ENCODE measurements at regions not wholly inside any gene's neighbourhood (a gene's known extent, or its start where the extent isn't known, plus 50 kb on each side); places are given as distances from the start of the nearest gene placed in this dataset.

- H3K27ac Mint-ChIP-seq = peak overlapping the region; percentile 58 to 93 (median 86)
- intact Hi-C loops (cut with micrococcal nuclease) = no loop called here
- H3K9me3 Mint-ChIP-seq = peaks cover 0 to 16% (median 4%) of the 10 kb centered on the region in 7 donors
- H3K4me1 Mint-ChIP-seq = peaks cover 16% of the 10 kb centered on the region
- H3K27me3 Mint-ChIP-seq (ENCODE audit: low read depth in 3 of 3) = peaks cover 0 to 5% (median 3%) of the 10 kb centered on the region in 3 donors
- TF ChIP-seq, protein P1, sequence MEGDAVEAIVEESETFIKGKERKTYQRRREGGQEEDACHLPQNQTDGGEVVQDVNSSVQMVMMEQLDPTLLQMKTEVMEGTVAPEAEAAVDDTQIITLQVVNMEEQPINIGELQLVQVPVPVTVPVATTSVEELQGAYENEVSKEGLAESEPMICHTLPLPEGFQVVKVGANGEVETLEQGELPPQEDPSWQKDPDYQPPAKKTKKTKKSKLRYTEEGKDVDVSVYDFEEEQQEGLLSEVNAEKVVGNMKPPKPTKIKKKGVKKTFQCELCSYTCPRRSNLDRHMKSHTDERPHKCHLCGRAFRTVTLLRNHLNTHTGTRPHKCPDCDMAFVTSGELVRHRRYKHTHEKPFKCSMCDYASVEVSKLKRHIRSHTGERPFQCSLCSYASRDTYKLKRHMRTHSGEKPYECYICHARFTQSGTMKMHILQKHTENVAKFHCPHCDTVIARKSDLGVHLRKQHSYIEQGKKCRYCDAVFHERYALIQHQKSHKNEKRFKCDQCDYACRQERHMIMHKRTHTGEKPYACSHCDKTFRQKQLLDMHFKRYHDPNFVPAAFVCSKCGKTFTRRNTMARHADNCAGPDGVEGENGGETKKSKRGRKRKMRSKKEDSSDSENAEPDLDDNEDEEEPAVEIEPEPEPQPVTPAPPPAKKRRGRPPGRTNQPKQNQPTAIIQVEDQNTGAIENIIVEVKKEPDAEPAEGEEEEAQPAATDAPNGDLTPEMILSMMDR (IDR thresholded peaks at IDR 0.05) = no peak
- Histone ChIP-seq H3K9me3 (replicated peaks in 1 of 2; ENCODE audit: control insufficient read depth in 1 of 2, insufficient read depth in 1 of 2, low read length in 2 of 2) (peaks cover 0 to 2% of the 10 kb centered on the region in 2 donors), H2AFZ (ENCODE audit: insufficient read depth, low read depth, low read length, poor library complexity, severe bottlenecking) (peak overlapping the region; percentile 47), H3K4me3 (replicated peaks in 1 of 3; ENCODE audit: low read depth in 2 of 3, low read length in 3 of 3) (peak overlapping the region in 2 of 3 experiments; percentile 7 to 35), H3K4me2 (replicated peaks; ENCODE audit: extremely low read depth, low read length, poor library complexity, severe bottlenecking) (peak overlapping the region; percentile 48), H3K4me1 (ENCODE audit: control insufficient read depth in 1 of 2, insufficient read depth in 2 of 2, low read length in 2 of 2) (peaks cover 14 to 16% of the 10 kb centered on the region in 2 donors), H3K27me3 (ENCODE audit: control insufficient read depth in 2 of 2, insufficient read depth in 2 of 2, low read length in 2 of 2) (no peaks in the 10 kb centered on the region), H3K79me2 (ENCODE audit: insufficient read depth, low read length) (no peaks in the 10 kb centered on the region), H3K27ac (ENCODE audit: low read depth in 1 of 2, low read length in 2 of 2) (peak overlapping the region in 1 of 2 donors; percentile 57), H3K36me3 (replicated peaks in 1 of 2; ENCODE audit: control insufficient read depth in 1 of 2, insufficient read depth in 2 of 2, low read length in 2 of 2) (no peaks in the 10 kb centered on the region), H3K9ac (ENCODE audit: insufficient read depth, low read length, poor library complexity, severe bottlenecking) (no peak overlapping the region), H4K20me1 (ENCODE audit: insufficient read depth, low read length) (no peaks in the 10 kb centered on the region)
- peak in 2 of 3 donors; percentile 34 to 35 for DNase-seq
- 0% methylated on average over 1 of the region's 6 CpGs for WGBS (ENCODE audit: insufficient coverage)
- H3K4me3 Mint-ChIP-seq = peak overlapping the region; percentile 49 to 69
- no peaks in the 10 kb centered on the region for H3K36me3 Mint-ChIP-seq
Measured at GRCh38 chr13:40206241-40207000, 460.0 kb downstream of the FOXO1 start.

DNA sequence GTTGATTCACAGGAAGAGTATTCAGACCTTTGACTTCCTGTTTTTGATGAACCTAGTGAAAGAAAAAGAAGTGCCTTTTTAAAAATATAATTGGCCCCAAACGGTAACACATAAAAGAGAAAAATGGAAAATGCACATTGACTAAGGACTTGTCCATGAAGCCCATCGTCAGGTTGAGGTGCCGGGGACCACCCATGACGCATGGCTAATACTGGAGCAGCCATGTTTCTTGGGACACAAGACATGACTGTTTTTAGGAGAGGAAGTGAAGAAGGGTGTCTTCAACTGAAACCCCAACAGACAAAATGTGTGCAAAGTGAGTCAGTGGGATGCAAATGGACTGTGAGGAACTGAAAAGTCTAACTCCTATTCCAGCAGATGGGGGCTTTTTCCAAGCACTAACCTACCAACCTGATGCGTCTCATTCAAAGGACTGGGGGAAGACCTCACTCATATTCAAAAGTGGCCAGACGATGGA, 459.4 kb downstream of the FOXO1 start:
- H4K20me1 ChIP-seq (ENCODE audit: insufficient read depth, low read length) = no peaks in the 10 kb centered on the region
- no peaks in the 10 kb centered on the region for H3K27me3 ChIP-seq (ENCODE audit: control insufficient read depth in 2 of 2, insufficient read depth in 2 of 2, low read length in 2 of 2)
- H3K4me1 Mint-ChIP-seq = peaks cover 16% of the 10 kb centered on the region
- H3K27ac Mint-ChIP-seq = peak overlapping the region; percentile 58 to 93 (median 86)
- no peaks in the 10 kb centered on the region for H3K36me3 ChIP-seq (replicated peaks in 1 of 2; ENCODE audit: control insufficient read depth in 1 of 2, insufficient read depth in 2 of 2, low read length in 2 of 2)
- H3K79me2 ChIP-seq (ENCODE audit: insufficient read depth, low read length) = no peaks in the 10 kb centered on the region
- peak overlapping the region; percentile 48 for H3K4me2 ChIP-seq (replicated peaks; ENCODE audit: extremely low read depth, low read length, poor library complexity, severe bottlenecking)
- TF ChIP-seq, protein P1 (IDR thresholded peaks at IDR 0.05) = no peak
- no peaks in the 10 kb centered on the region for H3K36me3 Mint-ChIP-seq
- peaks cover 14 to 16% of the 10 kb centered on the region in 2 donors for H3K4me1 ChIP-seq (ENCODE audit: control insufficient read depth in 1 of 2, insufficient read depth in 2 of 2, low read length in 2 of 2)
- peak; percentile 16 to 49 (median 29) for DNase-seq
- peak overlapping the region in 1 of 3 experiments; percentile 35 for H3K4me3 ChIP-seq (replicated peaks in 1 of 3; ENCODE audit: low read depth in 2 of 3, low read length in 3 of 3)
- peaks cover 0 to 13% (median 4%) of the 10 kb centered on the region in 7 donors for H3K9me3 Mint-ChIP-seq
- peaks cover 0 to 2% of the 10 kb centered on the region in 2 donors for H3K9me3 ChIP-seq (replicated peaks in 1 of 2; ENCODE audit: control insufficient read depth in 1 of 2, insufficient read depth in 1 of 2, low read length in 2 of 2)
- peak overlapping the region; percentile 47 for H2AFZ ChIP-seq (ENCODE audit: insufficient read depth, low read depth, low read length, poor library complexity, severe bottlenecking)
- intact Hi-C loops (cut with micrococcal nuclease) = no loop called here
- H3K27ac ChIP-seq (ENCODE audit: low read depth in 1 of 2, low read length in 2 of 2) = peak overlapping the region in 1 of 2 donors; percentile 57
- H3K9ac ChIP-seq (ENCODE audit: insufficient read depth, low read length, poor library complexity, severe bottlenecking) = no peak overlapping the region
- peaks cover 0 to 7% (median 0%) of the 10 kb centered on the region in 3 donors for H3K27me3 Mint-ChIP-seq (ENCODE audit: low read depth in 3 of 3)
- 47% methylated on average over 3 of the region's 6 CpGs for WGBS (ENCODE audit: insufficient coverage)
- H3K4me3 Mint-ChIP-seq = peak overlapping the region in 1 of 2 donors; percentile 69
